IPS DF 6.9 (cell line): ENCODE measurements at regions not wholly inside any gene's neighbourhood (a gene's known extent, or its start where the extent isn't known, plus 50 kb on each side); places are given as distances from the start of the nearest gene placed in this dataset.
"Not testable (repeated sequence)": the region's sequence is repeated elsewhere in the genome, so short reads cannot be mapped to it uniquely, and the experiment has no call there.

Source experiments
- DNase-seq: peaks from one replicate; pipeline ENCODE4 v3.0.0-alpha.2; 2013; ENCODE audit warnings: low read depth, low spot score
- H3K27ac ChIP-seq: one replicate; pipeline ENCODE4 v1.5.1; 2013; ENCODE audit warnings: low read length, control low read depth
- H3K27me3 ChIP-seq: 2 replicates; pipeline ENCODE4 v1.6.1; 2013; ENCODE audit warnings: mild to moderate bottlenecking, low read length; ENCODE audit not compliant: control insufficient read depth, insufficient read depth
- H3K36me3 ChIP-seq: 2 replicates; pipeline ENCODE4 v1.6.1; 2013; ENCODE audit warnings: low read length; ENCODE audit not compliant: control insufficient read depth, insufficient read depth
- H3K4me1 ChIP-seq: 2 replicates; pipeline ENCODE4 v1.6.1; 2013; ENCODE audit warnings: low read length; ENCODE audit not compliant: control insufficient read depth, insufficient read depth
- H3K4me3 ChIP-seq: 2 replicates; pipeline ENCODE4 v1.5.1; 2013; ENCODE audit warnings: mild to moderate bottlenecking, low read length
- H3K9me3 ChIP-seq: 2 replicates; pipeline ENCODE4 v1.6.1; 2013; ENCODE audit warnings: low read length, inconsistent platforms; ENCODE audit not compliant: control insufficient read depth, insufficient read depth
- WGBS: extraction: QIAGEN DNeasy Blood & Tissue Kit; methylation state at CpG from one replicate; pipeline ENCODE4 v1.1.7; 2013; ENCODE audit warnings: mixed read lengths, missing lambda C conversion rate; ENCODE audit not compliant: insufficient read length, insufficient coverage; 5-methylcytosine and 5-hydroxymethylcytosine counted together

DNA sequence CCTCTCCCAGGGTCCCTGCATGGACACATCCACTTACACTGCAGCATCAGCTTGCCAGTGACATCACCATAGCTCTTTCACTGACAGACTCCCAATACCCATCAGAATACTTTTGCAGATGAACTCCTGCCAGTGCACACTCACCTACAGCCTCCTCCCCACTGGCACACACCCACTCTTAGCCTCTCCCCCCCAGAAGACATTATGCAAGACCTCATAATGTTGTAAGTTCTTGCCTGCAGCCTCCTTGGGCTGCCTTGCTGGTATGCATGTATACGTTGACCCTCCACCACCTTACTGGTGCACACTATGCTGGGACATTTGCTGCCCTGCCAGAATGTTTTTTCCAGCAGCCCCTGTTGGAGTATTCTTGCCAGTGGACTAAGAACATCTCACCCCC, 324.2 kb downstream of the AEBP2 start:
- DNase-seq: no peak
- Histone ChIP-seq H3K4me1 (no peaks in the 10 kb centered on the region), H3K27me3 (no peaks in the 10 kb centered on the region), H3K9me3 (no peaks in the 10 kb centered on the region), H3K27ac (no peak overlapping the region), H3K4me3 (no peak overlapping the region), H3K36me3 (no peaks in the 10 kb centered on the region)
- WGBS: no CpG with 5 or more reads among the region's 1 CpG

GRCh38 chr12:19764408-19764807, 325.1 kb downstream of the AEBP2 start:
- no peak for DNase-seq
- no CpG with 5 or more reads among the region's 3 CpGs for WGBS
- Histone ChIP-seq H3K9me3 (no peaks in the 10 kb centered on the region), H3K4me3 (no peak overlapping the region), H3K36me3 (no peaks in the 10 kb centered on the region), H3K4me1 (no peaks in the 10 kb centered on the region), H3K27me3 (no peaks in the 10 kb centered on the region), H3K27ac (no peak overlapping the region)

GRCh38 chr12:19771858-19772257, 332.6 kb downstream of the AEBP2 start:
- Histone ChIP-seq H3K4me3 (no peak overlapping the region), H3K4me1 (no peaks in the 10 kb centered on the region), H3K36me3 (no peaks in the 10 kb centered on the region), H3K27ac (no peak overlapping the region), H3K27me3 (no peaks in the 10 kb centered on the region), H3K9me3 (no peaks in the 10 kb centered on the region)
- no peak for DNase-seq
- no CpG with 5 or more reads among the region's 2 CpGs for WGBS

DNA sequence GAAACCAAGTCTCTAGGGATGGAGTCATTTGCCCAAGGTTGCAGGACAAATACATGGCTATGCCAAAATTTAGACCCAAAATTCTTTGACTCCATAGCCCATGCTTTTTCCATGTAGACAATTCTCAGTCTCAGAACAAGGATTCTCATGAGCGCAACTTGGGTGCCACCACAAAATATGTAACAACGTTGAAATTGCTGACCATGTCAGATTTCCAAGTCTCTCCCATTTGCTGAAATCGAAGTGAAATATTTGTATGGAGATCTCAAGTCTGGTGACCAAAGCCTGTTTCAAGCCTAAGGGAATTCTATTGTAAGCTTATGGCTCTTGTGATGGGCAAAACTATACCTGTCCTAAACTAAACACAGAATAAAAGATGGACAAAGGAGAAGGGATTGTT, 333.5 kb downstream of the AEBP2 start:
- H3K9me3 ChIP-seq: no peaks in the 10 kb centered on the region
- no peak overlapping the region for H3K4me3 ChIP-seq
- H3K4me1 ChIP-seq: no peaks in the 10 kb centered on the region
- H3K36me3 ChIP-seq: no peaks in the 10 kb centered on the region
- WGBS: no CpG with 5 or more reads among the region's 3 CpGs
- H3K27me3 ChIP-seq: no peaks in the 10 kb centered on the region
- H3K27ac ChIP-seq: no peak overlapping the region
- DNase-seq: no peak

DNA sequence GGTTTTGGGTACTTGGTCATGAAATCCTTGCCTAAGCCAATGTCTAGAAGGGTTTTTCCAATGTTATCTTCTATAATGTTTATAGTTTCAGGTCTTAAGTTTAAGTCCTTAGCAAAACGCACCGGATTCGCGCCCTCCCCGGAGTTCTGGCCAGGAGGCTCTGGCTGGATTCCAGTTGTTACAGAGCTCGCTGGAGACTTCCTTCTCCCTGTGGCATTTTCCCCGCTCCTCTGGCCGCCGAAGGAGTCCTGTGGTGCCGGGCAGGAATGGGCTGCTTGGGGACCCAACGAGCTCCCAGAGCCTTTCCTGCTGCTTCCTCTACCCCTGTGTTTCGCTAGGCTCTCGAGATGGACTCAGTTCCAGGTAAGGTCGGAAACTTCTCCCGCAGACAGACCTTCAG, 335.9 kb downstream of the AEBP2 start:
- H3K36me3 ChIP-seq: no peaks in the 10 kb centered on the region
- no peaks in the 10 kb centered on the region for H3K27me3 ChIP-seq
- DNase-seq: no peak
- H3K9me3 ChIP-seq: no peaks in the 10 kb centered on the region
- no peak overlapping the region for H3K27ac ChIP-seq
- no peak overlapping the region for H3K4me3 ChIP-seq
- WGBS: no CpG with 5 or more reads among the region's 15 CpGs
- H3K4me1 ChIP-seq: no peaks in the 10 kb centered on the region

DNA sequence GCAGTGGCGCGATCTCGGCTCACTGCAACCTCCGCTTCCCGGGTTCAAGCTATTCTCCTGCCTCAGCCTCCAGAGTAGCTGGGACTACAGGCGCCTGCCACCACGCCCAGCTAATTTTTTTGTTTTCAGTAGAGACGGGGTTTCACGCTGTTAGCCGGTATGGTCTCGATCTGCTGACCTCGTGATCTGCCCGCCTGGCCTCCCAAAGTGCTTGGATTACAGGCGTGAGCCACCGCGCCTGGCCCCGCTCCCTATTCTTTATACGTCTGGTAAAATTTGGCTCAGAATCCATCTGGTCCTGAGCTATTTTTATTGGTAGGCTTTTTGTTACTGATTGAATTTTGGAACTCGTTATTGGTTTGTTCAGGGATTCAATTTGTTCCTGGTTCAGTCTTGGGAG, 336.7 kb downstream of the AEBP2 start:
- not testable (repeated sequence) for H3K36me3 ChIP-seq, H3K27ac ChIP-seq, H3K4me1 ChIP-seq, H3K9me3 ChIP-seq, H3K4me3 ChIP-seq, DNase-seq, H3K27me3 ChIP-seq
- whole genome bisulfite sequencing: no CpG with 5 or more reads among the region's 19 CpGs

- Histone ChIP-seq H3K9me3 (no peaks in the 10 kb centered on the region), H3K27ac (no peak overlapping the region)
- no CpG with 5 or more reads among the region's 3 CpGs for WGBS
Measured at GRCh38 chr12:19778172-19778571, 338.9 kb downstream of the AEBP2 start.

GRCh38 chr12:19778797-19779196, 339.5 kb downstream of the AEBP2 start:
- Histone ChIP-seq H3K9me3 (no peaks in the 10 kb centered on the region), H3K4me3 (no peak overlapping the region), H3K27me3 (no peaks in the 10 kb centered on the region), H3K4me1 (no peaks in the 10 kb centered on the region), H3K36me3 (no peaks in the 10 kb centered on the region), H3K27ac (no peak overlapping the region)
- DNase-seq: no peak
- no CpG with 5 or more reads among the region's 2 CpGs for WGBS

More at GRCh38 chr12:19778172-19778571, 338.9 kb downstream of the AEBP2 start:
- Histone ChIP-seq H3K4me1 (no peaks in the 10 kb centered on the region), H3K27me3 (no peaks in the 10 kb centered on the region), H3K36me3 (no peaks in the 10 kb centered on the region), H3K4me3 (no peak overlapping the region)
- DNase-seq: no peak

GRCh38 chr12:19779395-19780056, 340.2 kb downstream of the AEBP2 start:
- no CpG with 5 or more reads among the region's 10 CpGs for WGBS
- H3K27ac ChIP-seq: no peak overlapping the region
- DNase-seq: no peak
- H3K9me3 ChIP-seq: no peaks in the 10 kb centered on the region
- no peaks in the 10 kb centered on the region for H3K36me3 ChIP-seq
- no peak overlapping the region for H3K4me3 ChIP-seq
- H3K4me1 ChIP-seq: no peaks in the 10 kb centered on the region
- no peaks in the 10 kb centered on the region for H3K27me3 ChIP-seq

DNA sequence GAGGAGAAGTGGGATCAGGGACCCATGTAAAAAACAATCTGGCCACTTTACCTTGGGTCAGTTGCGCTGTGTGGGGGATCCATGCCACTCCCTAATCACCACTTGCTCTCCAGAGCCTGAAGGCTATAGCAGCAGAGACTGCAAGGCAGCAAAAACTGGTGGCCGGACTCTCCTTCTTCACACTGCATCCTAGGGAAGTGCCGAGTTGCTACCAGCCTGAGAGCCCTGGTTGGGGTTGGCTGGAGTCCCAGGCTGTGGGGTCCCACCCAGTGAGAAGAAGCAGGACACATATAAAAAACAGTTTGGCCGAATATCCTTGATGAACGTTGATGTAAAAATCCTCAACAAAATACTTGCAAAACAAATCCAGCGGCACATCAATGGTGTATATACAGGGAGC, 341.2 kb downstream of the AEBP2 start:
- no peaks in the 10 kb centered on the region for H3K9me3 ChIP-seq
- H3K27me3 ChIP-seq: no peaks in the 10 kb centered on the region
- no peak overlapping the region for H3K4me3 ChIP-seq
- H3K27ac ChIP-seq: no peak overlapping the region
- no peaks in the 10 kb centered on the region for H3K36me3 ChIP-seq
- H3K4me1 ChIP-seq: no peaks in the 10 kb centered on the region
- WGBS: no CpG with 5 or more reads among the region's 6 CpGs
- DNase-seq: no peak
